Activated T-helper 1 cell treated with anti-CD3 and anti-CD28 coated beads, Interleukin-12 subunit alpha, Interleukin-12 subunit beta, Interleukin-2, Interleukin-4 antibody, amounts not matched to agents 30 ng/mL and 10 ng/mL and 1 ng/mL, durations not matched to agents 14 hours and 24 hours and 36 hours (primary cell): ENCODE measurements at regions not wholly inside any gene's neighbourhood (a gene's known extent, or its start where the extent isn't known, plus 50 kb on each side); places are given as distances from the start of the nearest gene placed in this dataset.

Experiments used
- DNase-seq: peaks from one replicate; pipeline ENCODE4 v3.0.0; 2021; ENCODE audit warnings: low spot score
- H3K27ac Mint-ChIP-seq: one replicate; pipeline ENCODE4 v1.8.0; 2021; ENCODE audit warnings: mild to moderate bottlenecking, mixed read lengths
- H3K27me3 Mint-ChIP-seq: one replicate; pipeline ENCODE4 v1.8.0; 2022; ENCODE audit warnings: mild to moderate bottlenecking, moderate library complexity, mixed read lengths; ENCODE audit not compliant: insufficient read depth
- H3K36me3 Mint-ChIP-seq: one replicate; pipeline ENCODE4 v1.8.0; 2021; ENCODE audit warnings: low read depth, mixed read lengths
- H3K4me1 Mint-ChIP-seq: one replicate; pipeline ENCODE4 v1.8.0; 2021; ENCODE audit warnings: low read depth, mixed read lengths
- H3K4me3 Mint-ChIP-seq: one replicate; pipeline ENCODE4 v1.8.0; 2021; ENCODE audit warnings: mild to moderate bottlenecking, moderate library complexity, mixed read lengths
- H3K9me3 Mint-ChIP-seq: one replicate; pipeline ENCODE4 v1.8.0; 2021; ENCODE audit warnings: mixed read lengths
- intact Hi-C: fragments of 100-400 bp; cut with micrococcal nuclease; formaldehyde crosslinking; loops from one replicate; pipeline ENCODE4 v1.15.1; 2024

DNA sequence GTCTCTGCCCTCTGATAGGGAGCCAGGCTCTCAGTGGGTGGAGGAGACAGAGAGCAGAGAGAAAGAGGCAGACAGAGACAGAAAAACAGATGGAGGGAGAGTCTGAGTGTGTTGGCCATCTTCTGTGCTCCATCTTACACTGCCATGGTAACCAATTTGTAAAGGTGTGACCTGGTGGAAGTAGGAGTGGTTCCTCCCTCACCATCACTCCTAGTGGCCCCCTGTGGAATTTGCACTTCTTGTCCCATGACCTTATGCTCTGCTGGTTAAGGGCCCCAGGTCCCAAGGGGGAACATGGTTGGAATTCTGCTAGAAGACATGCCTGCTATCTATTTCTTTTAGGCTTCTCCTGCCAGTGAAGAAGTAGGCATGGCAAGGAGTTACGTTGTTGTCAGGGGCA is 376.7 kb upstream of the CCDC196 start:
- intact Hi-C loops = no loop called here
- no peak overlapping the region for H3K27ac Mint-ChIP-seq
- peaks cover 10% of the 10 kb centered on the region for H3K4me1 Mint-ChIP-seq
- H3K4me3 Mint-ChIP-seq = no peak overlapping the region
- no peak for DNase-seq
- H3K27me3 Mint-ChIP-seq = peaks cover 3% of the 10 kb centered on the region
- H3K36me3 Mint-ChIP-seq = no peaks in the 10 kb centered on the region
- H3K9me3 Mint-ChIP-seq = no peaks in the 10 kb centered on the region

- intact Hi-C loops = no loop called here
- Mint-ChIP-seq H3K36me3 (no peaks in the 10 kb centered on the region), H3K4me1 (no peaks in the 10 kb centered on the region), H3K27ac (no peak overlapping the region), H3K27me3 (peaks cover 7% of the 10 kb centered on the region), H3K9me3 (no peaks in the 10 kb centered on the region), H3K4me3 (no peak overlapping the region)
- DNase-seq = no peak
Measured at GRCh38 chr14:66111891-66112290, 374.3 kb upstream of the CCDC196 start.

DNA sequence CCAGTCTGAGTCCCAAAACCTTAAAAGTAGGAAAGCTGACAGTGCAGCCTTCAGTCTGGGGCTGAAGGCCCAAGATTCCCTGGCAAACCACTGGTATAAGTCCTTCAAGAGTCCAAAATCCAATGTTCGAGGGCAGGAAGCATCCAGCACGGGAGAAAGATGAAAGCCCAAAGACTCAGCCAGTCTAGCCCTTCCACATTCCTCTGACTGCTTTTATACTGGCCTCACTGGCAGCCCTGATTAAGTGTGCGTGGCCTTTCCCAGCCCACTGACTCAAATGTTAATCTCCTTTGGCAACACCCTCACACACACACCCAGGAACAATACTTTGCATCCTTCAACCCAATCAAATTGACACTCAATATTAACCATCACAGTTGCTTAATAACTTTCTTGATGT is 372.1 kb upstream of the CCDC196 start:
- no peak for DNase-seq
- H3K27me3 Mint-ChIP-seq = peaks cover 5% of the 10 kb centered on the region
- no peaks in the 10 kb centered on the region for H3K36me3 Mint-ChIP-seq
- intact Hi-C loops = no loop called here
- H3K27ac Mint-ChIP-seq = no peak overlapping the region
- no peaks in the 10 kb centered on the region for H3K9me3 Mint-ChIP-seq
- no peak overlapping the region for H3K4me3 Mint-ChIP-seq
- no peaks in the 10 kb centered on the region for H3K4me1 Mint-ChIP-seq

GRCh38 chr14:66115740-66116502 is 370.2 kb upstream of the CCDC196 start:
- DNase-seq = no peak
- no peaks in the 10 kb centered on the region for H3K36me3 Mint-ChIP-seq
- no peaks in the 10 kb centered on the region for H3K9me3 Mint-ChIP-seq
- H3K4me3 Mint-ChIP-seq = no peak overlapping the region
- intact Hi-C loops = no loop called here
- peaks cover 5% of the 10 kb centered on the region for H3K27me3 Mint-ChIP-seq
- no peak overlapping the region for H3K27ac Mint-ChIP-seq
- no peaks in the 10 kb centered on the region for H3K4me1 Mint-ChIP-seq

DNA sequence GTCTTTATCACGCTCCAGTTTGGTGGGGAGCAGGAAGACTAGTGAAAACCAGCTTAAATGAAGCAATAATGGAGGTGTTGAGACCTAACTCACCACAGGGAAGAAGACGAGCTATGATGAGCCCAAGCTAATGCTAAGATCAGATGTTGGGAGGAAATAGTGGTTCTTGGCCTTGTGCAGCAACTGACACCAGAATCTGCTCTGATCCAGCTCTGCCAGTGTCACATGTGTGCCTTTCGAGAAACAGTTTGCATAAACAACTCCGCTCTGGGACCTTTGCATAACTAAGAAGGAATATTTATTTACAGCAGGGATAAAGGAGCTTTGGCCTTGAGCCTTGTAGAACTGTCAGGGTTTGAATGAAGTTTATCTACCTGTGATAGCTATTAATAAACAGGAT is 369.4 kb upstream of the CCDC196 start:
- no peak for DNase-seq
- Mint-ChIP-seq H3K9me3 (no peaks in the 10 kb centered on the region), H3K27ac (no peak overlapping the region), H3K4me1 (no peaks in the 10 kb centered on the region), H3K27me3 (peaks cover 5% of the 10 kb centered on the region), H3K4me3 (no peak overlapping the region), H3K36me3 (no peaks in the 10 kb centered on the region)
- intact Hi-C loops = no loop called here

GRCh38 chr14:66117600-66117999 is 368.6 kb upstream of the CCDC196 start:
- DNase-seq = no peak
- Mint-ChIP-seq H3K9me3 (no peaks in the 10 kb centered on the region), H3K27ac (no peak overlapping the region), H3K36me3 (no peaks in the 10 kb centered on the region), H3K4me1 (no peaks in the 10 kb centered on the region), H3K27me3 (peaks cover 5% of the 10 kb centered on the region), H3K4me3 (no peak overlapping the region)
- intact Hi-C loops = no loop called here

GRCh38 chr14:66119606-66120231 is 366.5 kb upstream of the CCDC196 start:
- no peak for DNase-seq
- no peaks in the 10 kb centered on the region for H3K4me1 Mint-ChIP-seq
- no peak overlapping the region for H3K4me3 Mint-ChIP-seq
- H3K27ac Mint-ChIP-seq = no peak overlapping the region
- H3K36me3 Mint-ChIP-seq = no peaks in the 10 kb centered on the region
- intact Hi-C loops = no loop called here
- H3K9me3 Mint-ChIP-seq = no peaks in the 10 kb centered on the region
- peaks cover 3% of the 10 kb centered on the region for H3K27me3 Mint-ChIP-seq

DNA sequence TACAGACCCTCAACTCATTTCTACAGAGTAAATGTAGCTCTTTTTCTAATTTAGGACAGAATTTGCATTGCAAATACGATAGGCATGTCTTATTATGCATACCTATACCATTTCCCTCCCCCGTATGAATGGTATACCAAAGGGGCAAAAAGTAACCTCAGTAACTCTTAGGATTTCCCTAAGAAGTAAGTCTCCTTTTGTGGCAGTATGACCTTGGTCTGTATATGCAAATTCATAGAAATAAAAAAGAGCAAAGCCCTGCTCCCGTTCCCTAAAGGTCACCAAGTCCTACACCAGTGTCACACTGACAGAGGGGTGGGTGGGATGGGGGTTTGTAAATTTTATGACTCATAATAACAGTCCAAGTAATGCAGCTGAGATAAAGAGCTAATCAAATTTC is 365.8 kb upstream of the CCDC196 start:
- no peaks in the 10 kb centered on the region for H3K9me3 Mint-ChIP-seq
- H3K27me3 Mint-ChIP-seq = peaks cover under 1% of the 10 kb centered on the region
- no peaks in the 10 kb centered on the region for H3K4me1 Mint-ChIP-seq
- no peaks in the 10 kb centered on the region for H3K36me3 Mint-ChIP-seq
- no peak overlapping the region for H3K4me3 Mint-ChIP-seq
- DNase-seq = no peak
- H3K27ac Mint-ChIP-seq = no peak overlapping the region
- intact Hi-C loops = no loop called here

DNA sequence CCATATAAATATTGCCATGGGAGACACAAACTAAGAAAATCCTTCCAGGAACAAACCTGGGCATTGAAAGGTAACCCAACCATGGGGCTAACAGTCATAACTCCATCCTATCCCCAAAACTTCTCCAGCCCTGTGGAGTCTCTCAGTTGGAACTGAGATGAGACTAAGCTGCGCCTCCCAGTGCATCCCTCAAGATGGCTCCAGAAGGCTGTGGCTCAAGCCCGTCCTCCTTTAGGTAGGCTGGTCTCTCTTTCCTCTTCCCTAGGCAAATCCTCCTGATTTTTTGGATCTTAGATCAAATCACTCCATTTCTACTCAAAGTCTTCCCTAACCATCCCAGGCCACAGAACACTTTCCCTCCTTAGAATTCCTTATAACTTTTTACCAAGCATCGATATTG is 364.3 kb upstream of the CCDC196 start:
- Mint-ChIP-seq H3K27me3 (peaks cover 3% of the 10 kb centered on the region), H3K4me3 (no peak overlapping the region), H3K27ac (no peak overlapping the region), H3K4me1 (no peaks in the 10 kb centered on the region), H3K36me3 (no peaks in the 10 kb centered on the region), H3K9me3 (no peaks in the 10 kb centered on the region)
- no peak for DNase-seq
- intact Hi-C loops = no loop called here

- Mint-ChIP-seq H3K9me3 (no peaks in the 10 kb centered on the region), H3K27ac (no peak overlapping the region), H3K27me3 (peaks cover 6% of the 10 kb centered on the region), H3K4me1 (no peaks in the 10 kb centered on the region), H3K4me3 (no peak overlapping the region), H3K36me3 (no peaks in the 10 kb centered on the region)
- no peak for DNase-seq
- intact Hi-C loops = no loop called here
Measured at GRCh38 chr14:66129224-66129623, 356.9 kb upstream of the CCDC196 start.

GRCh38 chr14:66131111-66131510 is 355.1 kb upstream of the CCDC196 start:
- Mint-ChIP-seq H3K4me3 (no peak overlapping the region), H3K27me3 (peaks cover 7% of the 10 kb centered on the region), H3K9me3 (no peaks in the 10 kb centered on the region), H3K4me1 (no peaks in the 10 kb centered on the region), H3K27ac (no peak overlapping the region), H3K36me3 (no peaks in the 10 kb centered on the region)
- intact Hi-C loops = no loop called here
- no peak for DNase-seq

- no peak for DNase-seq
- no peaks in the 10 kb centered on the region for H3K9me3 Mint-ChIP-seq
- H3K4me3 Mint-ChIP-seq = no peak overlapping the region
- H3K27ac Mint-ChIP-seq = no peak overlapping the region
- no peaks in the 10 kb centered on the region for H3K36me3 Mint-ChIP-seq
- intact Hi-C loops = no loop called here
- peaks cover 7% of the 10 kb centered on the region for H3K27me3 Mint-ChIP-seq
- no peaks in the 10 kb centered on the region for H3K4me1 Mint-ChIP-seq
Measured at GRCh38 chr14:66133666-66134065, 352.5 kb upstream of the CCDC196 start.

DNA sequence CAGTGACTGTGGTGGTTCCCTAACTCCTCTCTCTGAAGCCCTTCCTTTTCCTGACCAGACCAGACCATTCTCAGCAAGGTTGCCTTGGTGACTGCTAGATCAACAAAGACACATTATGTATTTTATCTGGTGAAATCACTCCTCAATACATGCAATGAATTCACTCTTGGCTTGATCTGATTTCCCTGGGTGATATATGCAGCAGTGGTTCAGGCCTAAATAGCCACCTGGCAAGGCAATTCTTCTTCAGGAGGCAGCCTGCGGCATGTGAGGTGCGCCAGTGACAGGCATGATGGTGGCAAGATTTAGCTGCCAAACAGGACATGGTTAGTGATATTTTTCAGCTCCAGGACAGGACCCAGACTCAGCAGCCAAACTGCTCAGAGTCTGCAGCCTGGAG is 350.3 kb upstream of the CCDC196 start:
- Mint-ChIP-seq H3K4me1 (no peaks in the 10 kb centered on the region), H3K4me3 (no peak overlapping the region), H3K9me3 (no peaks in the 10 kb centered on the region), H3K36me3 (no peaks in the 10 kb centered on the region), H3K27me3 (peaks cover 4% of the 10 kb centered on the region), H3K27ac (no peak overlapping the region)
- intact Hi-C loops = no loop called here
- no peak for DNase-seq

DNA sequence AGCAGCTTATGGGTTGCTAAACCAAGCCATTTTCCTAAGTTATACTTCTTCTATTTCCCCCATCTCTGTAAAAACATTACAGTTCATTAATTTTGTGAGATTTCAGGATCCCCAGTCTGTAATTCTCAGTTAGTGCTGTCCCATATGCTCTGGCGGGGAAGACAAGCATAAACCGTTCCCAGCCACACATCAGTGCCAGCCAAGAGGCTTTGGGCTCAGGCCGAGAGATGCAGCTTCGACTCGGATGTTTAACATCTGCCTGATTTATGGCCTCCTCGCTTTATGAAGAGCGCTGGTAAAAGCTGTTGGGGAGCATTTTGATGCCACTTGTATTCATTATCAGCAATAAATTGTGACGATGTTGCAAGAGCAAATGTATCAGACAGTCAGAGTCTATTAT is 349.1 kb upstream of the CCDC196 start:
- no peaks in the 10 kb centered on the region for H3K36me3 Mint-ChIP-seq

More for the DNA sequence above, 349.1 kb upstream of the CCDC196 start:
- Mint-ChIP-seq H3K27me3 (peaks cover 4% of the 10 kb centered on the region), H3K27ac (no peak overlapping the region), H3K4me1 (no peaks in the 10 kb centered on the region), H3K4me3 (no peak overlapping the region), H3K9me3 (no peaks in the 10 kb centered on the region)
- intact Hi-C loops = no loop called here
- DNase-seq = no peak
